Activated CD4-positive, alpha-beta T cell treated with anti-CD3 and anti-CD28 coated beads, Interleukin-2, amount 50 U/mL, for 48 hours (primary cell): ENCODE measurements at regions not wholly inside any gene's neighbourhood (a gene's known extent, or its start where the extent isn't known, plus 50 kb on each side); places are given as distances from the start of the nearest gene placed in this dataset.

ENCODE experiments used
- DNase-seq, 2 experiments: peaks; one replicate each; pipeline ENCODE4 v3.0.0-alpha.2; 2020

- DNase-seq = no peak
Observed at GRCh38 chr12:41981013-41981412, 163.7 kb downstream of the GXYLT1 start.

GRCh38 chr12:41980390-41980789, 164.3 kb downstream of the GXYLT1 start:
- no peak for DNase-seq

GRCh38 chr12:41979574-41979973, 165.1 kb downstream of the GXYLT1 start:
- DNase-seq = no peak

- DNase-seq = no peak
Observed at GRCh38 chr12:41972598-41972997, 172.1 kb downstream of the GXYLT1 start.

- DNase-seq = no peak
Observed at GRCh38 chr12:41972196-41972595, 172.5 kb downstream of the GXYLT1 start.

GRCh38 chr12:41970744-41971143, 173.9 kb downstream of the GXYLT1 start:
- DNase-seq = no peak

- DNase-seq = no peak
Observed at GRCh38 chr12:41968599-41968998, 176.1 kb downstream of the GXYLT1 start.

GRCh38 chr12:41967668-41968500, 176.8 kb downstream of the GXYLT1 start:
- DNase-seq = no peak

- no peak for DNase-seq
Observed at GRCh38 chr12:41966916-41967315, 177.8 kb downstream of the GXYLT1 start.

GRCh38 chr12:41966001-41966400, 178.7 kb downstream of the GXYLT1 start:
- DNase-seq = no peak

- DNase-seq = no peak
Observed at GRCh38 chr12:41963398-41963797, 181.3 kb downstream of the GXYLT1 start.

GRCh38 chr12:41962171-41962572, 182.5 kb downstream of the GXYLT1 start:
- no peak for DNase-seq

- no peak for DNase-seq
Observed at GRCh38 chr12:41959271-41959670, 185.4 kb downstream of the GXYLT1 start.

- DNase-seq = no peak
Observed at GRCh38 chr12:41956353-41956752, 188.3 kb downstream of the GXYLT1 start.

- DNase-seq = no peak
Observed at GRCh38 chr12:41950455-41950854, 194.2 kb downstream of the GXYLT1 start.

- no peak for DNase-seq
Observed at GRCh38 chr12:41946106-41946505, 198.6 kb downstream of the GXYLT1 start.

- DNase-seq = no peak
Observed at GRCh38 chr12:41944216-41944615, 200.5 kb downstream of the GXYLT1 start.

- DNase-seq = no peak
Observed at GRCh38 chr12:41943671-41944070, 201.0 kb downstream of the GXYLT1 start.

- no peak for DNase-seq
Observed at GRCh38 chr12:41942354-41942753, 202.3 kb downstream of the GXYLT1 start.

- DNase-seq = no peak
Observed at GRCh38 chr12:41941079-41941478, 203.6 kb downstream of the GXYLT1 start.

- no peak for DNase-seq
Observed at GRCh38 chr12:41940571-41940970, 204.1 kb downstream of the GXYLT1 start.

GRCh38 chr12:41936333-41936732, 208.3 kb downstream of the GXYLT1 start:
- DNase-seq = no peak

GRCh38 chr12:41935911-41936310, 208.8 kb downstream of the GXYLT1 start:
- no peak for DNase-seq

- peak; percentile 1 to 5 for DNase-seq
Observed at GRCh38 chr12:41932470-41932991, 212.1 kb downstream of the GXYLT1 start.
